ENCODE measurements at regions not wholly inside any gene's neighbourhood (a gene's known extent, or its start where the extent isn't known, plus 50 kb on each side); places are given as distances from the start of the nearest gene placed in this dataset.

GRCh38 chr5:98585661-98586310, 187.7 kb upstream of the RGMB start:
- DNase-seq: no peak

- no peak for DNase-seq
Measured at GRCh38 chr5:98586581-98586980, 186.9 kb upstream of the RGMB start.

GRCh38 chr5:98587166-98587565, 186.3 kb upstream of the RGMB start:
- DNase-seq: no peak

- no peak for DNase-seq
Measured at GRCh38 chr5:98588215-98588614, 185.2 kb upstream of the RGMB start.

GRCh38 chr5:98593418-98593817, 180.0 kb upstream of the RGMB start:
- DNase-seq: no peak

GRCh38 chr5:98594098-98594497, 179.4 kb upstream of the RGMB start:
- no peak for DNase-seq

GRCh38 chr5:98599016-98599415, 174.4 kb upstream of the RGMB start:
- no peak for DNase-seq

GRCh38 chr5:98602534-98603112, 170.8 kb upstream of the RGMB start:
- DNase-seq: no peak

- DNase-seq: no peak
Measured at GRCh38 chr5:98603456-98603855, 170.0 kb upstream of the RGMB start.

GRCh38 chr5:98604301-98604700, 169.2 kb upstream of the RGMB start:
- DNase-seq: no peak

- no peak for DNase-seq
Measured at GRCh38 chr5:98604721-98605425, 168.6 kb upstream of the RGMB start.

- DNase-seq: no peak
Measured at GRCh38 chr5:98605426-98605825, 168.0 kb upstream of the RGMB start.

GRCh38 chr5:98606961-98607360, 166.5 kb upstream of the RGMB start:
- no peak for DNase-seq

- DNase-seq: no peak
Measured at GRCh38 chr5:98608052-98608451, 165.4 kb upstream of the RGMB start.

- no peak for DNase-seq
Measured at GRCh38 chr5:98614341-98614740, 159.1 kb upstream of the RGMB start.

- no peak for DNase-seq
Measured at GRCh38 chr5:98621821-98622220, 151.6 kb upstream of the RGMB start.

- no peak for DNase-seq
Measured at GRCh38 chr5:98624145-98624880, 149.2 kb upstream of the RGMB start.

- DNase-seq: no peak
Measured at GRCh38 chr5:98627121-98627520, 146.3 kb upstream of the RGMB start.

- DNase-seq: no peak
Measured at GRCh38 chr5:98630621-98631020, 142.8 kb upstream of the RGMB start.

GRCh38 chr5:98631311-98632054, 142.0 kb upstream of the RGMB start:
- DNase-seq: no peak

GRCh38 chr5:98635656-98636055, 137.8 kb upstream of the RGMB start:
- no peak for DNase-seq

GRCh38 chr5:98637116-98637515, 136.3 kb upstream of the RGMB start:
- no peak for DNase-seq

- no peak for DNase-seq
Measured at GRCh38 chr5:98637557-98637956, 135.9 kb upstream of the RGMB start.

All from NCI-H82 (cell line).